Gastroesophageal sphincter (tissue), 4 donors: ENCODE measurements at regions not wholly inside any gene's neighbourhood (a gene's known extent, or its start where the extent isn't known, plus 50 kb on each side); places are given as distances from the start of the nearest gene placed in this dataset.

ENCODE experiments used
- ATAC-seq: fragments of 150-250 bp; one replicate; pipeline ENCODE4 v1.9.1; 2016; ENCODE audit warnings: mild to moderate bottlenecking, moderate library complexity
- H3K27ac ChIP-seq, 4 donors: fragments of 200-600 bp; sonication (generic) in 3 of 4; 1 replicate in 3 of 4; 2 replicates in 1 of 4; pipeline ENCODE4 v1.5.1; 2016 to 2019
- H3K27me3 ChIP-seq: fragments of 200-600 bp; sonication (generic); one replicate; pipeline ENCODE4 v1.5.1; 2019
- H3K36me3 ChIP-seq, 2 donors: fragments of 200-600 bp; sonication (generic); one replicate each; pipeline ENCODE4 v1.5.1; 2019; ENCODE audit warnings: control low read depth in 1 of 2
- H3K4me1 ChIP-seq, 3 donors: fragments of 200-600 bp; sonication (generic); 1 replicate in 2 of 3; 2 replicates in 1 of 3; pipeline ENCODE4 v1.5.1; 2016 to 2019; ENCODE audit warnings: control low read depth in 2 of 3
- H3K4me3 ChIP-seq, 2 donors: fragments of 200-600 bp; sonication (generic); one replicate each; pipeline ENCODE4 v1.5.1; 2019; ENCODE audit warnings: mild to moderate bottlenecking in 1 of 2, moderate library complexity in 1 of 2
- H3K9me3 ChIP-seq, 3 donors: fragments of 200-600 bp; sonication (generic); one replicate each; pipeline ENCODE4 v1.5.1; 2017 to 2019; ENCODE audit warnings: control low read depth in 2 of 3
- EP300 ChIP-seq: sonication (generic); formaldehyde crosslinking; IDR thresholded peaks from one replicate; pipeline ENCODE4 v1.6.1; 2017; ENCODE audit warnings: antibody characterized with exemption, mild to moderate bottlenecking
- POLR2A ChIP-seq, 2 donors: fragments of 450-650 bp; IDR thresholded peaks; one replicate each; pipeline ENCODE4 v1.6.1; 2017; ENCODE audit warnings: antibody characterized with exemption in 2 of 2, mild to moderate bottlenecking in 2 of 2, moderate library complexity in 1 of 2
- POLR2AphosphoS5 ChIP-seq: sonication (generic); formaldehyde crosslinking; IDR thresholded peaks from one replicate; pipeline ENCODE4 v1.6.1; 2017; ENCODE audit warnings: antibody characterized with exemption
- WGBS, 2 donors: methylation state at CpG; one replicate each; pipeline ENCODE4 v1.1.5; 2018; ENCODE audit warnings: low coverage in 1 of 2; 5-methylcytosine and 5-hydroxymethylcytosine counted together
- TF ChIP-seq, protein P1 (sequence below), 4 experiments: fragments of 200-600 bp in 2 of 4; fragments of 450-650 bp in 2 of 4; sonication (generic) in 1 of 4; IDR thresholded peaks; one replicate each; pipeline ENCODE4 v1.5.1; 2017 to 2019; ENCODE audit warnings: antibody characterized with exemption in 4 of 4, mild to moderate bottlenecking in 2 of 4, moderate library complexity in 2 of 4

DNA sequence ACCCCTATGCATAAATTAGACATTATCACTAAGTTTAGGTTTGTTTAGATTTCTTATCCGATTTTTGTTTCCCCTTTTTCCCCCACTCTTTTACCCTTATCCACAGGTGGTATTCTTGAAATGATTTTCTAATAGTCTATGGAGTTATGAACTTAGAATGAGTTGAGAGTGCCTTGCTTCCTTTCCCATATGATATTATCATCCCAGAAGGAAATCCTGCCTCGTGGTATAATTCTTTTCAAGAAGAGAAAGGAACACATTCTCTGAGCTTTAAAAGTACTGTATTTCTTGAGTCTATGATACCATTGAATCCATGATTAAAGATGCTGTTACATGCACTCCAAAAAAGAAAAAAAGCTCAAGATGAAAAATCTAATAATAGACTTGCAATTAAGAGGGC is 76.9 kb upstream of the ADAMTSL1 start:
- no peaks in the 10 kb centered on the region for H3K36me3 ChIP-seq
- H3K4me3 ChIP-seq: no peak overlapping the region
- no peaks in the 10 kb centered on the region for H3K9me3 ChIP-seq
- H3K27me3 ChIP-seq: no peaks in the 10 kb centered on the region
- 39 to 52% methylated on average over 2 of the region's 2 CpGs for WGBS, 2 donors
- no peak overlapping the region for H3K27ac ChIP-seq
- peaks cover 0 to 45% (median 12%) of the 10 kb centered on the region in 3 donors for H3K4me1 ChIP-seq
- no peak for ATAC-seq
- TF ChIP-seq, protein P1, sequence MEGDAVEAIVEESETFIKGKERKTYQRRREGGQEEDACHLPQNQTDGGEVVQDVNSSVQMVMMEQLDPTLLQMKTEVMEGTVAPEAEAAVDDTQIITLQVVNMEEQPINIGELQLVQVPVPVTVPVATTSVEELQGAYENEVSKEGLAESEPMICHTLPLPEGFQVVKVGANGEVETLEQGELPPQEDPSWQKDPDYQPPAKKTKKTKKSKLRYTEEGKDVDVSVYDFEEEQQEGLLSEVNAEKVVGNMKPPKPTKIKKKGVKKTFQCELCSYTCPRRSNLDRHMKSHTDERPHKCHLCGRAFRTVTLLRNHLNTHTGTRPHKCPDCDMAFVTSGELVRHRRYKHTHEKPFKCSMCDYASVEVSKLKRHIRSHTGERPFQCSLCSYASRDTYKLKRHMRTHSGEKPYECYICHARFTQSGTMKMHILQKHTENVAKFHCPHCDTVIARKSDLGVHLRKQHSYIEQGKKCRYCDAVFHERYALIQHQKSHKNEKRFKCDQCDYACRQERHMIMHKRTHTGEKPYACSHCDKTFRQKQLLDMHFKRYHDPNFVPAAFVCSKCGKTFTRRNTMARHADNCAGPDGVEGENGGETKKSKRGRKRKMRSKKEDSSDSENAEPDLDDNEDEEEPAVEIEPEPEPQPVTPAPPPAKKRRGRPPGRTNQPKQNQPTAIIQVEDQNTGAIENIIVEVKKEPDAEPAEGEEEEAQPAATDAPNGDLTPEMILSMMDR (IDR thresholded peaks at IDR 0.05): no peak
- TF ChIP-seq EP300 (no peak), POLR2A (IDR thresholded peaks at IDR 0.05) (no peak), POLR2AphosphoS5 (no peak)

DNA sequence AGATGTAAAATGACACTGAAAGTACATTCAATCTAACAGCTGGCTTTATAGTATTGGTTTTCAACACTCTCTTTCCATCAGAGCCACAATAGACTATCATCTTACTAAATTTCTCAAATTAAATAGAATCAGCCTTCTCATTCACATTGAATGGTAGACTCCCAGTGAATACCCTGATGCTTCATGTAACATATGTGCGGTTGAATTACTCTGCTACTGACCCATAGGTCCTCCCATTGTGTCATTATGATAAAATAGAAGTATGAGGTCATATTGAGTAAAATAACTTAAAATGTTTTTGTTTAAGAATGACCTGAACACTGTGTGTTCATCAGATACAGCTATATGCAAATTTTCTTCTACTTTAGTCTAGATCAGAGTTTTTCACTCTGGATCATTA is 75.9 kb upstream of the ADAMTSL1 start:
- 100% methylated on average over 1 of the region's 1 CpG for WGBS, 2 donors
- TF ChIP-seq POLR2A (IDR thresholded peaks at IDR 0.05) (no peak), EP300 (no peak)
- TF ChIP-seq, protein P1 (IDR thresholded peaks at IDR 0.05): no peak
- Histone ChIP-seq H3K4me3 (no peak overlapping the region), H3K27me3 (no peaks in the 10 kb centered on the region), H3K36me3 (no peaks in the 10 kb centered on the region), H3K9me3 (no peaks in the 10 kb centered on the region), H3K4me1 (peaks cover 0 to 41% (median 12%) of the 10 kb centered on the region in 3 donors), H3K27ac (no peak overlapping the region)
- no peak for ATAC-seq

DNA sequence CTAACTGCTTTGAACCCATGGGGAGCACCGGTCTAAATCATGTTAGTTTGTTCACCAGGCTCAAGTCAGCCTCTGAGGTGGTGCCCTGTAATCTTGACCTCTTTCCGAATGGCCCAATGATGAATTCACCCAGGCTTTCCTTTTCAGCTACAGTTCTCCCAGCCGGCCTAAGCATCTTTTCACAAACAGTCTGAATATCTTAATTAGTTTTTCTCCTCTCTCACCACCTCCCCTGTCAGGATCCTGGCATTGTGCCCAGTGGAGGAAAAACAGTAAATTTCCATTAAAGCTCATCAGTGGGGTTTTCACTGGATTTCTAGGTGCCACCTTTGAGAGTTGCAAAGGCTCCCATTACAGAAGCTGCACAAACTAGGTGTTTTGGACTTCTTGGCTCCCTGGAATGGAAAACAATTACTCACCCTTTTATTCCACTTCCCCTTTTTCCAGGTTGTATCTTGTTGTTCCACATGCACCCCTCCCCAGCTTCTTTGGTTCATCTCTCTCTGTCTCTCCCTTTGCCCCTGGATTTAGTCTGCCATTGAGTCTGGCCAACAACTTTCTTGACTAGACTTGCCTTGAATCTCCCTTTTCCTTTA is 69.4 kb upstream of the ADAMTSL1 start:
- no peaks in the 10 kb centered on the region for H3K36me3 ChIP-seq
- no peak overlapping the region for H3K4me3 ChIP-seq
- peaks cover 0 to 14% (median 0%) of the 10 kb centered on the region in 3 donors for H3K4me1 ChIP-seq
- ATAC-seq: no peak
- no peaks in the 10 kb centered on the region for H3K9me3 ChIP-seq
- H3K27me3 ChIP-seq: no peaks in the 10 kb centered on the region
- 74 to 86% methylated on average over 3 of the region's 3 CpGs for WGBS, 2 donors
- H3K27ac ChIP-seq: no peak overlapping the region
- no peak for TF ChIP-seq POLR2A (IDR thresholded peaks at IDR 0.05)
- TF ChIP-seq, protein P1 (IDR thresholded peaks at IDR 0.05): no peak
- TF ChIP-seq EP300: no peak
- TF ChIP-seq POLR2AphosphoS5: no peak

DNA sequence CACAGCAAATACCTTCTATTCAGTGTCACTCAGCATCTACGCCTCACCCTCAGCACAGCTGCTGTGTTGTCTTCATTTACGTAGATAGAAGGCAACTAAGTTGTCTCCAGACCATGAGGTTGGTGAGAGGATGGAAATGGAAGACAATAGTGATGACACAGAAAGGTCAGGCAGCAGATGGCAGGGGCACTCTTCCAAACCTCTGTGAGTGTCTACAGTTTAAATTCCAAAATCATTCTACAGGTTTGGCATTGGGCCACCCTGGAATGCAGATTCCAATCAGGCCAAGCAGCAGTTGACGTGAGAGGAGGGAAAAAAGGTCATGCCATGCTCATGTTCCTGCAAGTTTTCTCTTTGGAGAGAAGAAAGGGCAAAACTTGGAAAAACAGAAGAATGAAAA is 68.7 kb upstream of the ADAMTSL1 start:
- Histone ChIP-seq H3K9me3 (no peaks in the 10 kb centered on the region), H3K27me3 (no peaks in the 10 kb centered on the region), H3K4me3 (no peak overlapping the region), H3K27ac (no peak overlapping the region), H3K4me1 (peaks cover 0 to 8% (median 0%) of the 10 kb centered on the region in 3 donors), H3K36me3 (no peaks in the 10 kb centered on the region)
- 63 to 87% methylated on average over 2 to 3 of the region's 3 CpGs for WGBS, 2 donors
- ATAC-seq: no peak
- no peak for TF ChIP-seq POLR2AphosphoS5
- no peak for TF ChIP-seq EP300
- TF ChIP-seq POLR2A (IDR thresholded peaks at IDR 0.05): no peak
- TF ChIP-seq, protein P1 (IDR thresholded peaks at IDR 0.05): no peak

DNA sequence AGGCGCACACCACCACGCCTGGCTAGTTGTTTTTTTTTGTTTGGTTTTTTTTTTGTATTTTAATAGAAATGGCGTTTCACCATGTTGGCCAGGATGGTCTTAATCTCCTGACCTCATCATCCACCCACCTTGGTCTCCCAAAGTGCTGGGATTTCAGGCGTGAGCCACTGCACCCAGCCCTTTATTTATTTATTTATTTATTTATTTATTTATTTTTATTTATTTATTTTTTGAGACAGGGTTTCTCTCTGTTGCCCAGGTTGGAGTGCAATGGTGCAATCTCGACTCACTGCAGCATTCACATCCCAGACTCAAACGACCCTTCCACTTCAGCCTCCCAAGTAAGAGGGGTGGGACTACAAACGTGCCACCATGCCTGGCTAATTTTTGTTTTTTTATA is 63.0 kb upstream of the ADAMTSL1 start:
- Histone ChIP-seq H3K4me1 (no peaks in the 10 kb centered on the region), H3K9me3 (no peaks in the 10 kb centered on the region), H3K4me3 (no peak overlapping the region), H3K27me3 (no peaks in the 10 kb centered on the region), H3K36me3 (no peaks in the 10 kb centered on the region), H3K27ac (no peak overlapping the region)
- no peak for TF ChIP-seq POLR2AphosphoS5
- TF ChIP-seq EP300: no peak
- ATAC-seq: no peak
- 84 to 96% methylated on average over 4 to 7 of the region's 7 CpGs for WGBS, 2 donors
